ENCODE measurements at regions not wholly inside any gene's neighbourhood (a gene's known extent, or its start where the extent isn't known, plus 50 kb on each side); places are given as distances from the start of the nearest gene placed in this dataset.

DNA sequence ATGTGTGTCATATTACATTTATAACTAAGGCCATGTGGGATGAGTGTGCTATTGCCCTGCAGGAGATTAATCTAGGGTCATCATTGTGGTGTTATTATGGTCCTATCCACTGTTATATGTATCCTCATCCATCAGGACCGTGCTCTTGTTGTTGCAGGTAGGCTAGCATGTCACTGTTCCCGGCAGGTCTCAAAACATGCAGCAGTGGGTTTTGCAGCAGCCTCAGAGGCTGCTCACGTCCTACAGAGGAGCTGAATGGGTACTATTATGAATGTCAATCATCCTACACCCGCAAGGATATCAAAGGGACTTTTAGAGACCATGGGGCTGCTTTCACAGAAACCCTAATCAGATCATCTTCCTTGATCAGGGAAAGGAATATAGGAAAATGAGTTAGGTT is 318.2 kb downstream of the SAMD5 start:
- H4K91ac ChIP-seq (ENCODE audit: insufficient read depth, low read depth, low read length), result no peak overlapping the region
- no peaks in the 10 kb centered on the region for H3K36me3 ChIP-seq (ENCODE audit: control insufficient read depth, insufficient read depth, low read length)
- no peak overlapping the region for H4K8ac ChIP-seq (ENCODE audit: low read depth in 2 of 2, low read length in 2 of 2)
- ATAC-seq (ENCODE audit: low read depth) (no peak), DNase-seq (no peak)
- no peak overlapping the region for H3K4me2 ChIP-seq (ENCODE audit: low read depth, low read length)
- no peak overlapping the region for H3K27ac ChIP-seq (ENCODE audit: insufficient read depth, low read length)
- no peak overlapping the region for H3K56ac ChIP-seq (ENCODE audit: extremely low read depth, insufficient read depth, low read length)
- no peak overlapping the region for H3K4me3 ChIP-seq (ENCODE audit: insufficient read depth, low read depth, low read length)
- H3K27me3 ChIP-seq (ENCODE audit: control insufficient read depth, insufficient read depth, low read length), result 0 out of 2 replicates have a peak, but pooled peaks cover 2% of the 10 kb centered on the region
- no peak overlapping the region for H4K5ac ChIP-seq (ENCODE audit: low read depth, low read length)
- ChIA-PET POLR2A (ENCODE audit: unreplicated experiment) (no interaction called here), CTCF (no interaction called here)
- H2BK5ac ChIP-seq (ENCODE audit: low read depth, low read length, poor library complexity, severe bottlenecking), result no peak overlapping the region
- no peaks in the 10 kb centered on the region for H4K20me1 ChIP-seq (ENCODE audit: insufficient read depth, low read length)
- no CpG with 5 or more reads among the region's 4 CpGs for WGBS, 2 experiments (ENCODE audit: extremely low coverage in 2 of 2, insufficient read length in 1 of 2)
- intact Hi-C loops (cut with micrococcal nuclease), result no loop called here
- no peak overlapping the region for H3K23ac ChIP-seq (ENCODE audit: low read depth, low read length)
- H2BK20ac ChIP-seq (ENCODE audit: low read depth, low read length), result no peak overlapping the region
- H3K18ac ChIP-seq (ENCODE audit: low read depth, low read length), result no peak overlapping the region
- no peak overlapping the region for H2AK5ac ChIP-seq (ENCODE audit: low read depth, low read length)
- dilution Hi-C loops (cut with HindIII; ENCODE audit: low sequenced_read_pairs, unreplicated experiment), result no loop called here
- H3K4ac ChIP-seq (ENCODE audit: low read depth, low read length), result no peak overlapping the region
- H3K9me3 ChIP-seq (ENCODE audit: control insufficient read depth, insufficient read depth, low read length), result no peaks in the 10 kb centered on the region
- H2AK9ac ChIP-seq (replicated peaks; ENCODE audit: low read depth, low read length, poor library complexity), result no peak overlapping the region
- H3K79me1 ChIP-seq (ENCODE audit: low read depth in 1 of 2, low read length in 2 of 2), result no peaks in the 10 kb centered on the region
- TF ChIP-seq, protein P1, sequence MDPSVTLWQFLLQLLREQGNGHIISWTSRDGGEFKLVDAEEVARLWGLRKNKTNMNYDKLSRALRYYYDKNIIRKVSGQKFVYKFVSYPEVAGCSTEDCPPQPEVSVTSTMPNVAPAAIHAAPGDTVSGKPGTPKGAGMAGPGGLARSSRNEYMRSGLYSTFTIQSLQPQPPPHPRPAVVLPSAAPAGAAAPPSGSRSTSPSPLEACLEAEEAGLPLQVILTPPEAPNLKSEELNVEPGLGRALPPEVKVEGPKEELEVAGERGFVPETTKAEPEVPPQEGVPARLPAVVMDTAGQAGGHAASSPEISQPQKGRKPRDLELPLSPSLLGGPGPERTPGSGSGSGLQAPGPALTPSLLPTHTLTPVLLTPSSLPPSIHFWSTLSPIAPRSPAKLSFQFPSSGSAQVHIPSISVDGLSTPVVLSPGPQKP (IDR thresholded peaks at IDR 0.05; ENCODE audit: borderline replicate concordance, low read depth, low read length), result no peak
- TF ChIP-seq RCOR1 (IDR thresholded peaks at IDR 0.05; ENCODE audit: insufficient replicate concordance, low read length), result no peak
- no peak overlapping the region for H2AFZ ChIP-seq (replicated peaks; ENCODE audit: low read length, poor library complexity)
- H2BK15ac ChIP-seq (ENCODE audit: low read depth, low read length), result no peak overlapping the region
- H3K4me1 ChIP-seq (ENCODE audit: control insufficient read depth, insufficient read depth, low read length), result no peaks in the 10 kb centered on the region
- no peak overlapping the region for H3K14ac ChIP-seq (replicated peaks; ENCODE audit: low read depth, low read length)
- H2BK120ac ChIP-seq (ENCODE audit: low read depth, low read length), result no peak overlapping the region
- in situ Hi-C loops (cut with MboI; ENCODE audit: low sequenced_read_pairs), result no loop called here
- BruUV-seq (replicated peaks), result no TSS peak
- no peak overlapping the region for H3K9ac ChIP-seq (ENCODE audit: low read depth, low read length)
- H3K9me1 ChIP-seq (ENCODE audit: insufficient read depth, low read length), result no peaks in the 10 kb centered on the region

All from IMR-90 (cell line).